MM.1S (cell line): ENCODE measurements at regions not wholly inside any gene's neighbourhood (a gene's known extent, or its start where the extent isn't known, plus 50 kb on each side); places are given as distances from the start of the nearest gene placed in this dataset.

ENCODE experiments used
- CTCF ChIP-seq: fragments of 300-600 bp; sonication (generic); IDR thresholded peaks from 2 replicates; pipeline ENCODE4 v1.5.1; 2016; ENCODE audit warnings: antibody characterized with exemption, low read length, mixed read lengths
- EZH2 ChIP-seq: fragments of 300-600 bp; sonication (generic); optimal IDR thresholded peaks from 2 replicates; pipeline ENCODE3; 2017; ENCODE audit warnings: low read depth, mild to moderate bottlenecking, antibody characterized with exemption, low read length, mixed read lengths

GRCh38 chr3:64408770-64409169 lies 183.5 kb upstream of the PRICKLE2 start:
- TF ChIP-seq CTCF, result no peak
- TF ChIP-seq EZH2, result no peak
